Urothelium cell line (cell line): ENCODE measurements at regions not wholly inside any gene's neighbourhood (a gene's known extent, or its start where the extent isn't known, plus 50 kb on each side); places are given as distances from the start of the nearest gene placed in this dataset.

Experiments used
- DNase-seq: peaks from one replicate; pipeline ENCODE4 v3.0.0; 2011; ENCODE audit warnings: low spot score, mixed read lengths
- FAIRE-seq: peaks from 2 replicates; lab custom pipeline; 2011; peaks lifted over from hg19 to GRCh38; lab: Jason Lieb, UNC

DNA sequence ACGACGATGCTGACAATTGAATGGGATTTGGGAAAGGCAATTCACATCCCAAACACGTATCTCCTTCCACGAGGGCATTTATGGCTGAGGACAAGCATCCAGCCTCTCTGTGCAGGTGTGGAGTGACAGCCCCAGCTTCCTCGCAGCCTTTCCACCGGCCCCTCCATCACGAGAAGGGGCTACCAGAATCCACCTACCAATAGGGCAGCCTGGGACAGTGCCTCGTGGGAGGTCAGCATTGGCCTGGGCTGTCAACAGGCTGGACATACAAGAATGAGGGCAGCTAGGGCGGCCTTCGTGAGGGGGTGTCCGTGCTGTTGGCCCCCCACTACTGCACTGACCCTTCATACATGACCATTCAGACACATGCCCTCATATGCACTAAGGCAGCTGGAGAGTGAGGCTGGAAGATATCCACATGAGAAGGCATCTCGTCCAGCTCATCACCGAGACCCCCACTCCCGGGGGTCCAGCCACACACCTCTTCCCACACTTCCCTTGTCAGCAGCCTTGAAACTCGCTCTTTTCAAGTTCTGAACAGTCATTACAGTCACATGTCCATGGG is 81.0 kb upstream of the ADRA2C start:
- DNase-seq, result no peak
- no peak for FAIRE-seq

DNA sequence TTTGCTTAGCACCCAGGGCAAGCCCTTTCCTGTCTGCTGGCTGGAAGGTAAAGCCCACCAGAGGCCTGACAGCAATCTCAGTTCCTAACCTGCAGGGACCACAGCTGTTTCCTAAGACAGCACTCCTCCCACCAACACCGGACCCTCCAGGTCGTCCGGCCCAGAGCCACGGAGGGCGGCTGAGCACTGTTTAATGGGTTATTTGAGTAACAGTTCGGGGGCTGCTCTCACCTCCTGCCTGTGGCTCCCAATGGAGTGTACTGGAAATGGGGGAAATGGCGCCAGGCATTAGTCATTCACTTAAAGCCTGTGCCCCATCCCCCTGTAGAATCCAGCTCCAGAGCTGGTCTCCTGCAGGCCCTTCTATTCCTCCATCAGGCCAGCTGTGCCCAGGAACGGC is 81.6 kb upstream of the ADRA2C start:
- DNase-seq (no peak), FAIRE-seq (no peak)

DNA sequence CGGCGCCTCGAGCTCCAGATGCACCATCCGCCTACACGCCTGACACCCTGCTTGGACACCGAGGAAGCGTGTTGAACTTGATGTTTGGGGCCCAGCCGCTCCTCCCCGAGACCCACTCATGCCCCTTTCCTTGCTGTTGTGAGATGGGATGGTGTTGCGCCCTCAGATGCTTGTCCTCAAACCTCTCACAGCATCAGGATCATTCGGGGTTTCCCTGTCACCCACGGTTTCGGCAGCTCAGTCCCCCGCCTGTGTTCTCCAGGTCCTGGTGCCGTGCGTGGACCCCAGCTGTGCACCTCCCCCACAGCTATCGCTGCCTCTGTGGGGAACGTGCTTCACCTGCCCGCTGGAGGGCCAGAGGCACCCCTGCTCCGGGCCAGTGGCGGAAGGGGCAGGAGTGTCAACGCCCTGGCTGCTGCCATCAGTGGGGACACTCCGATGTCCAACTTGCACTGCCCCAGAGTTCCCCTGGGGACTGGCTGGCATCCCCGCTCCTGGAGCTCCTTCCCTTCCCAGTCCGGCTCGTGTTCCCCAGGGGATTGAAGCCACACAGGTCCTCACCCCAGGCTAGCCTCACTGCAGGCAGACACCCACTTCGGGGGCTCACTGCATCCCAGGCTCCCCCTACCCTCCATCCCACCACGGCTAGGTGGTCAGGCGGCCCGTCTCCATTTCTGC is 82.3 kb upstream of the ADRA2C start:
- no peak for DNase-seq
- FAIRE-seq, result no peak

DNA sequence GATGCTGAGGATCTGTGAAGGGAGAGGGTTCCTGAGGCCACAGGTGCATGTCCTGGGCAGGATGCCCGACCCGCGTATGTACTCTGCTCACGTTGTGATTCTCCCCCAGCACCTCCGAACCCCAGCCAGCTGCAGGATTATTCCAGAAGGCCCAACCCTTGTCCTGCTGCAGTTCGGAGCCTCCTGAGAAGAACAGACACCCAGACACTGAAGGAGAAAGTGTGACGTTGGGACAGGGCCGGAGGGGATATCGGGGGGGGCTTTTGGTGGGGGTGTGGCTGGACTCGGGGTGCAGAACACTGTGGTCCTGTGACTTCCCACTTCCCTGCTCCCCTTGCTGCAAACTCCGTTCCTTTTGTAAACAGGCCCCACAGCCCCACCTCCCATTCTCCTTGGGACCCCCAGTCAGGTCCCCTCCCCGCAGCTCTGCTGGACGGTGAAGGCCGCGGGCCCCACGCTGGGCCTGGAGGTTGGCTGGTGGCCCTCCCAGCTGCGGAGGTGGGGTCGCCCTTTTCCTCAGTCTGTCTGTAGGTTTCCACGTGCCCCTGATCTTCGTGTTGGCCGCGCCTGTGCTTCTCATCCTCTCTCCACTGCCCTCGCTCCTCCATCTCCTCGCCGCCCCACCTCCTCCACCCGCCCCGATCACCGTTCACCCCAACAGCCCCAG is 83.0 kb upstream of the ADRA2C start:
- FAIRE-seq, result no peak

DNA sequence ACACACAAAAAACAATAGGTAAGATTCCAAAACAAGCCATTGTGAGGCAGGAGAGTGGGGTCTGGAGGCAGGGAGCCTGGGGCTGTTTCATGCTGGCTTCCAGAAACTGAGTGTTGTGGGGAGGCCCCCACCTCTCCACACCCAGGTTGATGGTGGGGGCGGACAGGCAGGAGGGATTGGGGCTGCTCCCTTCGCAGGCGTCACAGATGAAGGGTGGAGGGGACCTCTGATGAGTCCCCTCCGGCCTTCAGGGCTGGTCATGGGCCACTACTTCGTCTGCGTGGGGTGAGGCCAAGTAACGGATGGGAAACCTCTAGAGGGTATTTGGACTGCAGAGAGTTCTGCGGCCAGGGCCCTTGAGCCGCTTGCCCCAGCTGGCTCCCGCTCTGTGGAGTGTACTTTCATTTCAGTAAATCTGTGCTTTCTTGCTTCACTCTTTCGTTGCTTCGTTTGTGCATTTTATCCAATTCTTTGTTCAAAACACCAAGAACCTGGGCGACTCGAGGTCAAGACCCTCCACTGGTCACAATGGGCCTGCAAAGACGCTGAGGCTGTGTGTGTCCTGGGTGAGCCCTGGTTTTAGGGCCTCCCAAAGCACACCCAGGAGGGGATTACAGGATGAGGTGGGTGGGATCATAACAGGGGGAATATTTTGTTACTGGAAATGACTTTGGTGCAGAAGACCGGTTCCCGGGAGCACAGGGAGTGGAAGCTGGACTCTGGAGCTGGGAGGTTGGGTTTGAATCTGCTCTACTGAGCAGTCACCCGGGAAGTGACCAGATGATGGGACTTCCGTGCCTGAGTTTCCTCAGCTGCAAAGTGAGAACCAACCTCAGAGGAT is 83.7 kb upstream of the ADRA2C start:
- DNase-seq, result no peak
- no peak for FAIRE-seq

More for the DNA sequence above, 83.0 kb upstream of the ADRA2C start:
- no peak for DNase-seq

DNA sequence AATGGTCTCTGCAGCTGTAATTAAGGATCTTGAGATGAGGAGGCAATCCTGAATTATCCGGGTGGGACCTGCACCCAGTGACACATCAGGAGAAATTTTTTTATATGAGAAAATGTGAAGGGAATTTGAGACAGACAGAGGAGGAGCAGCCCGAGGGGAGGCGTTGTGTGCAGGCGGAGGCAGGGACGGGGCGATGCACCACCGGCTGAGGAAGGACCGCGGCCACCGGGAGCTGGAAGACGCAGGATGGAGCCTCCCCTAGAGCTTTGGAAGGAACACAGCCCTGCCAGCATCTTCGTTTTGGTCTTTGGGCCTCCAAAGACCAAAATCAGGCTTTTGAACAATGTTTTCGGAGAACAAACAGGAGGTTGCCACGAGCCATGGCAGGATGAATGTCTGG is 85.0 kb upstream of the ADRA2C start:
- DNase-seq (no peak), FAIRE-seq (no peak)

GRCh38 chr4:3680656-3681055 is 85.5 kb upstream of the ADRA2C start:
- no peak for DNase-seq
- no peak for FAIRE-seq

- FAIRE-seq, result no peak
Measured at GRCh38 chr4:3679851-3680311, 86.3 kb upstream of the ADRA2C start.

DNA sequence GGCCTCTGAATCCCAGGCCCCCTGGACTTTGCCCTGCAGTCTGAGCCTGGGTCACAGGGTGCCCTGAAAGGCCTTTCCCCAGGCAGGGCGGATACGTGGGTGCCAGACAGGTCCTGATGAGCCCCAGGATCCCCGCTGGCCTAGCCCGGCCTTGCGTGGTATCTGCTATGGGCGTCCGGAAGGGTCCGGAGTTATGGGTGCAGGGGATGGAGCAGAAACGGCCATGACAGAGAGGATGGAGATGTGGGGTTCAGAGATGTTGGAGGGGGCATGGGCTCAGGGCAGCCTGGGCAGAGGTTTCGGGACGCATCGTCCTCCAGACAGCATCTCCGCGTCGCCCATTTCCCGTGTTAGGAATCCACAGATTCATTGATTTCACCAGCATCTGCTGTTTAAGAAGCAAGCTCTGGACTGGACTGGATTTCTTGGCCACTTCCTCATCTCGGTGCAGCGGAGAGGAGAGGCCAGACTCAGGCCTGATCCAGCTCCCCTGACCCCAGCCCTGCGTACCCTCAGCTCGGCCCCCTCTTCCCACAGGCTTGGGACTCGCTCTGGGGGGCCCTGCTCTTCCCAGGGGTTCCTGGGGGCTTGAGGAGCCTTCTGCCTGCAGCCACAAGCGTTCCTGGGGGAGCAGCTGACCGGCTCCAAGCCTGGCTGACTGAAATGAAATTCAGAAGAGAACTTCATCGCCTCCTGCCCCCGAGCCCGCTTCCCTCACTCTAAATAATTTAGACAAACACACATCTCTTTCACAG is 86.9 kb upstream of the ADRA2C start:
- DNase-seq, result no peak
- FAIRE-seq, result no peak

More at GRCh38 chr4:3679851-3680311, 86.3 kb upstream of the ADRA2C start:
- DNase-seq, result no peak

GRCh38 chr4:3677748-3678070 is 88.5 kb upstream of the ADRA2C start:
- DNase-seq (no peak), FAIRE-seq (no peak)

DNA sequence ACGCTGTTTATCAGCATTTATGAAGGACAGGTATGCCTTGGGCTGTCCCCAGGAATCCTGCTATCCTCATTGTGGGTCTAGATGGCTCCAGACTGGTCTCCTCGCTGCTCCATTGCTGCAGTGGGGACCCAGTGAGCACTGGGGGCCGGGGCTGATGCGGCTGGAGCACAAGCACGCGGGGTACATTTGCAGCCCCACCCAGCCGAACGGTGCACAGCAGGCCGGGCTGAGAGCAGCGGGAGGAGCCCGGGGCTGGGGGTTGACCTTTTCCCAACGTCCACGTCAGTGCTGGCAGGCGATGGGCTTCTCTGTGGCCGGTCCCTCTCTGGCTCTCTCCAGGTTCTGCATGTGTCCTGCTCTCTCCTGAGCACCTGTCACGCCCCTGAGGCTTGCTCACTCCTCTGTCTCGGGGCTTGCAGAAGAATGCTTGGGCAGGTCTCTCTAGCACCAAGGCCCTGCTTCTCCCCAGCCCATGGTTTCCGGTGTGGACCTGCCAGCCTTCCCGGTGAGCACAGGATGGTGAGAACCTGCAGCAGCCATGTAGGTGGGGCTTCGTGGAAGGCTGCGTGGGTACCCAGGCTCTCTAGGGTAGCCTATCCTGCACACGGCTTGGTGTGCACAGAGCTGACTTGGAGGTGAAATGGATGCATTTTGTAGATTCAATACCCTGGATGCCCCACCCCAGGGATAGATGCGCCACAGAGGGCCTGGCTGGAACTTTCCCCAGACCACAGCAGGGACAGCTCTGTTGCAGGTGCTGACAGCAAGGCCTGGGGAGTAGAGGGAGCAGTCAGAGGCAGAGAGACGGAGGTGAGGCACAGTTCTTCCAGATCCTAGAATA is 89.1 kb upstream of the ADRA2C start:
- DNase-seq, result no peak
- FAIRE-seq, result no peak

GRCh38 chr4:3676196-3676595 is 90.0 kb upstream of the ADRA2C start:
- FAIRE-seq (no peak), DNase-seq (no peak)

- FAIRE-seq (no peak), DNase-seq (no peak)
Measured at GRCh38 chr4:3675251-3676115, 90.7 kb upstream of the ADRA2C start.

GRCh38 chr4:3674479-3674851 is 91.7 kb upstream of the ADRA2C start:
- FAIRE-seq (no peak), DNase-seq (no peak)

GRCh38 chr4:3673716-3674478 is 92.3 kb upstream of the ADRA2C start:
- DNase-seq, result no peak
- FAIRE-seq, result no peak

GRCh38 chr4:3673176-3673575 is 93.0 kb upstream of the ADRA2C start:
- DNase-seq (no peak), FAIRE-seq (no peak)

- DNase-seq (no peak), FAIRE-seq (no peak)
Measured at GRCh38 chr4:3672465-3672831, 93.7 kb upstream of the ADRA2C start.
